ENCODE measurements at regions not wholly inside any gene's neighbourhood (a gene's known extent, or its start where the extent isn't known, plus 50 kb on each side); places are given as distances from the start of the nearest gene placed in this dataset.

- TF ChIP-seq CTCF (conservative IDR thresholded peaks at IDR 0.05; ENCODE audit: low read depth, low read length) (no peak), EZH2phosphoT487 (IDR thresholded peaks at IDR 0.05; ENCODE audit: borderline replicate concordance, low read length) (no peak), EZH2 (IDR thresholded peaks at IDR 0.05; ENCODE audit: low read length, unreplicated experiment) (no peak)
- H3F3A ChIP-seq (ENCODE audit: low read length, unreplicated experiment), result no peaks in the 10 kb centered on the region
- no peaks in the 10 kb centered on the region for H3K9me2 ChIP-seq (replicated peaks; ENCODE audit: low read length)
- peaks cover 20% of the 10 kb centered on the region for H3K4me1 ChIP-seq (ENCODE audit: insufficient read depth, low read length)
- intact Hi-C loops (cut with micrococcal nuclease), result no loop called here
- CTCF ChIA-PET, result no interaction called here
- DNase-seq, result peak; percentile 4
- no peaks in the 10 kb centered on the region for H3K27me3 ChIP-seq (ENCODE audit: low read length)
- H3K79me2 ChIP-seq (ENCODE audit: low read length), result no peaks in the 10 kb centered on the region
- H3K9ac ChIP-seq (ENCODE audit: low read length), result no peak overlapping the region
- peak overlapping the region; percentile 56; the same call in 1 of the 2 replicates for H3K27ac ChIP-seq (ENCODE audit: low read length)
- POLR2A ChIA-PET (ENCODE audit: unreplicated experiment), result no interaction called here
- H3K9me3 ChIP-seq (ENCODE audit: low read length), result no peaks in the 10 kb centered on the region
- H3K36me3 ChIP-seq (ENCODE audit: low read depth, low read length), result no peaks in the 10 kb centered on the region
- H3K4me3 ChIP-seq (ENCODE audit: low read length), result no peak overlapping the region
- no peaks in the 10 kb centered on the region for H4K20me1 ChIP-seq (ENCODE audit: low read length)
- ATAC-seq, result peak; percentile 57
- peak overlapping the region; percentile 29 for H3K4me2 ChIP-seq (ENCODE audit: low read length)
- no peak overlapping the region for H2AFZ ChIP-seq (ENCODE audit: low read length)
- no TSS peak for BruUV-seq (replicated peaks)
Measured at GRCh38 chr13:87942205-87942604, 271.0 kb downstream of the SLITRK5 start.

- no peaks in the 10 kb centered on the region for H3K9me3 ChIP-seq (ENCODE audit: low read length)
- no peaks in the 10 kb centered on the region for H3K9me2 ChIP-seq (replicated peaks; ENCODE audit: low read length)
- H3K79me2 ChIP-seq (ENCODE audit: low read length), result no peaks in the 10 kb centered on the region
- no TSS peak for BruUV-seq (replicated peaks)
- H3K4me2 ChIP-seq (ENCODE audit: low read length), result no peak overlapping the region
- intact Hi-C loops (cut with micrococcal nuclease), result no loop called here
- ATAC-seq (no peak), DNase-seq (no peak)
- CTCF ChIA-PET, result no interaction called here
- H3K27ac ChIP-seq (ENCODE audit: low read length), result no peak overlapping the region
- no peaks in the 10 kb centered on the region for H3K36me3 ChIP-seq (ENCODE audit: low read depth, low read length)
- TF ChIP-seq CTCF (conservative IDR thresholded peaks at IDR 0.05; ENCODE audit: low read depth, low read length), result no peak
- no peak for TF ChIP-seq EZH2phosphoT487 (IDR thresholded peaks at IDR 0.05; ENCODE audit: borderline replicate concordance, low read length)
- no peak for TF ChIP-seq EZH2 (IDR thresholded peaks at IDR 0.05; ENCODE audit: low read length, unreplicated experiment)
- POLR2A ChIA-PET (ENCODE audit: unreplicated experiment), result no interaction called here
- no peak overlapping the region for H2AFZ ChIP-seq (ENCODE audit: low read length)
- peaks cover 20% of the 10 kb centered on the region for H3K4me1 ChIP-seq (ENCODE audit: insufficient read depth, low read length)
- H3F3A ChIP-seq (ENCODE audit: low read length, unreplicated experiment), result no peaks in the 10 kb centered on the region
- H3K9ac ChIP-seq (ENCODE audit: low read length), result no peak overlapping the region
- H3K4me3 ChIP-seq (ENCODE audit: low read length), result no peak overlapping the region
- no peaks in the 10 kb centered on the region for H3K27me3 ChIP-seq (ENCODE audit: low read length)
- no peaks in the 10 kb centered on the region for H4K20me1 ChIP-seq (ENCODE audit: low read length)
Measured at GRCh38 chr13:87944038-87944437, 272.9 kb downstream of the SLITRK5 start.

- no peaks in the 10 kb centered on the region for H3K36me3 ChIP-seq (ENCODE audit: low read depth, low read length)
- H3K9me2 ChIP-seq (replicated peaks; ENCODE audit: low read length), result no peaks in the 10 kb centered on the region
- no peaks in the 10 kb centered on the region for H3F3A ChIP-seq (ENCODE audit: low read length, unreplicated experiment)
- TF ChIP-seq CTCF (conservative IDR thresholded peaks at IDR 0.05; ENCODE audit: low read depth, low read length) (no peak), EZH2phosphoT487 (IDR thresholded peaks at IDR 0.05; ENCODE audit: borderline replicate concordance, low read length) (no peak), EZH2 (IDR thresholded peaks at IDR 0.05; ENCODE audit: low read length, unreplicated experiment) (no peak)
- no peak for ATAC-seq
- DNase-seq, result no peak
- POLR2A ChIA-PET (ENCODE audit: unreplicated experiment), result no interaction called here
- no TSS peak for BruUV-seq (replicated peaks)
- no peak overlapping the region for H3K4me3 ChIP-seq (ENCODE audit: low read length)
- intact Hi-C loops (cut with micrococcal nuclease), result no loop called here
- no peaks in the 10 kb centered on the region for H3K9me3 ChIP-seq (ENCODE audit: low read length)
- H3K27me3 ChIP-seq (ENCODE audit: low read length), result no peaks in the 10 kb centered on the region
- H3K9ac ChIP-seq (ENCODE audit: low read length), result no peak overlapping the region
- CTCF ChIA-PET, result no interaction called here
- no peaks in the 10 kb centered on the region for H3K79me2 ChIP-seq (ENCODE audit: low read length)
- no peak overlapping the region for H2AFZ ChIP-seq (ENCODE audit: low read length)
- H4K20me1 ChIP-seq (ENCODE audit: low read length), result no peaks in the 10 kb centered on the region
- H3K4me2 ChIP-seq (ENCODE audit: low read length), result no peak overlapping the region
- H3K27ac ChIP-seq (ENCODE audit: low read length), result no peak overlapping the region
- no peaks in the 10 kb centered on the region for H3K4me1 ChIP-seq (ENCODE audit: insufficient read depth, low read length)
Measured at GRCh38 chr13:87952377-87952776, 281.2 kb downstream of the SLITRK5 start.
